Bone marrow (tissue), 2 donors: ENCODE measurements at regions not wholly inside any gene's neighbourhood (a gene's known extent, or its start where the extent isn't known, plus 50 kb on each side); places are given as distances from the start of the nearest gene placed in this dataset.

Experiments
- DNase-seq, 2 donors: peaks; one replicate each; lab custom pipeline; 2025; lab: John Stamatoyannopoulos, UW

GRCh38 chr19:29429021-29429420, 96.8 kb upstream of the VSTM2B start:
- no peak for DNase-seq

- no peak for DNase-seq
Observed at GRCh38 chr19:29429581-29429980, 96.2 kb upstream of the VSTM2B start.

- no peak for DNase-seq
Observed at GRCh38 chr19:29431332-29431731, 94.5 kb upstream of the VSTM2B start.

- no peak for DNase-seq
Observed at GRCh38 chr19:29432677-29433076, 93.1 kb upstream of the VSTM2B start.

- no peak for DNase-seq
Observed at GRCh38 chr19:29436591-29437103, 89.1 kb upstream of the VSTM2B start.

GRCh38 chr19:29439021-29439420, 86.8 kb upstream of the VSTM2B start:
- DNase-seq = no peak

- DNase-seq = no peak
Observed at GRCh38 chr19:29439688-29440550, 85.9 kb upstream of the VSTM2B start.

- no peak for DNase-seq
Observed at GRCh38 chr19:29442094-29442493, 83.7 kb upstream of the VSTM2B start.

GRCh38 chr19:29442910-29443309, 82.9 kb upstream of the VSTM2B start:
- DNase-seq = no peak

- DNase-seq = no peak
Observed at GRCh38 chr19:29445246-29445645, 80.5 kb upstream of the VSTM2B start.

- DNase-seq = no peak
Observed at GRCh38 chr19:29446361-29446760, 79.4 kb upstream of the VSTM2B start.

GRCh38 chr19:29448046-29448445, 77.7 kb upstream of the VSTM2B start:
- no peak for DNase-seq

- DNase-seq = no peak
Observed at GRCh38 chr19:29449371-29449770, 76.4 kb upstream of the VSTM2B start.

- no peak for DNase-seq
Observed at GRCh38 chr19:29450306-29450705, 75.5 kb upstream of the VSTM2B start.

- DNase-seq = no peak
Observed at GRCh38 chr19:29450812-29451211, 75.0 kb upstream of the VSTM2B start.

GRCh38 chr19:29454109-29454508, 71.7 kb upstream of the VSTM2B start:
- DNase-seq = no peak

GRCh38 chr19:29457413-29457812, 68.4 kb upstream of the VSTM2B start:
- DNase-seq = no peak

GRCh38 chr19:29467824-29468401, 57.9 kb upstream of the VSTM2B start:
- DNase-seq = no peak

GRCh38 chr19:29475469-29475868, 50.3 kb upstream of the VSTM2B start:
- DNase-seq = no peak
